NCI-H2081 treated with DMSO at 0.1 percent for 48 hours (cell line): ENCODE measurements at regions not wholly inside any gene's neighbourhood (a gene's known extent, or its start where the extent isn't known, plus 50 kb on each side); places are given as distances from the start of the nearest gene placed in this dataset.
"Not testable (repeated sequence)": the region's sequence is repeated elsewhere in the genome, so short reads cannot be mapped to it uniquely, and the experiment has no call there.

Source experiments
- DNase-seq: peaks from one replicate; lab custom pipeline; 2025; lab: John Stamatoyannopoulos, UW

GRCh38 chr6:14390805-14391204 is 273.2 kb downstream of the CD83 start:
- DNase-seq = no peak

DNA sequence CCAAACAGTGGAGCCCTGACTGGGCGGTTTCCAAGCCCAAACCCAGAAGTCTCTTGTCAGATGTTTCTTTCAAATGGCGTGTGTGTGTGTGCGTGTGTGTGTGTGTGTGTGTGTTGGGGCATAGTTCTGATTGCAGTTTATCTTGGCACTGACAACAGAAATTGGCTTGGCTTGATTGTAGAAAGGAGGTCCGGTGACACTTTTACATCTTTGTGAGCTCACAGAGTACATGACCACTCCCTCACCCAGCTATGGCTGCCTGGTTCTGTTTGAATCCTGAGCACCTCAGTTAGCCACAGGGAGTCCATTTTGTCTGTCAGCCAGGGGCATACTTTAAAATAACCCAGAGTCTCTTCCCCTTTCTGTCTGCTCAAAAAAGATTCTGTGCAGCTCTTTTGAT is 276.3 kb downstream of the CD83 start:
- DNase-seq = no peak

DNA sequence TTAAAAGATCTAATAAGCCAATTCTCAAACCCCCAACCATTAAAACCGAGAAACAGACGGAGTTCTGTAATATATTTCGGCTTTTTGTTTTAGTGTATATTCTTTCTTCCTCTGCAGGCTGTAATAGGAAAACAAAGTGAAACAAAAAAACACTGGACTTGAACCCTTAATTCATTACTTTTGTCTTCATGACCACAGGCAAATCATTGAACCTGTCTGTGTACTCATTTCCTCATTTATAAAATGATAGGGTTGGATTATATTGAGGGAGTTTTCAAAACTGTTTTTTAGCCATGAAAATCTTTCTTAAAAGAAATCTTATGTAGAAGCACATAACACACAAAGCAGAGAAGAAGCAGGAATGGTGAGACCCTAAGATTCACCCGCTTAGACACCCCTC is 278.8 kb downstream of the CD83 start:
- no peak for DNase-seq

DNA sequence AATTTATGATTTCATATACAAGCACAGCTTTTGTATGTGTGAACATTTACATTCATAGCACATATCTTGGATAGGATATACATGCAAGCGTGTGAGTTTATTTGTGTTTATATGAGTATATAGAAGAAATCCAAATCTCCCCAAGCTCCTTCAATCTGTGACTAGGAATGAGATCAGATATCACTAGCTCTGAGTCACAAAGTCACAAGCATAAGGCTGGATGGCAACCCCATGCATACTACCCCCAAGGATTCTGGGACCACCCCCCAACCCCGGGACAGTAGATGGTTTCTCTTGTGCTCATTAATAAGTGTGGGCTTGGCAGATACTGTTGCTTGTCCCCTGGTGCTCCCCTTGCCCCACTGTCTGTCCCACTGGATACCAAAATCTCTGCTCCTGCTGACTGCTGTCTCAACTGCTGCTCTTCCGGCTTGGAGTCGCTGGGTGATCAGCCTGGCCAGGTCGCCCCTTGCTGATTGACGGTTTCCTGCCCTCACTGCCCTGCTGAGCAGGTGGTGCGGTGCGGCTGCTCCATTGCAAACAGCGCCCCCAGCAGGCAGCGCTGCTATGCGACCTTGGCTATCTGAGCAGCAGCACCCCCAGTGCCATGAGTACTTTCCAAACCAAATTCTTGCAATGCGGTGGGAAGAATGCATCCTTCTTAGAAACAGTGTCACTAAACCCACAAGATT is 279.4 kb downstream of the CD83 start:
- no peak for DNase-seq

- no peak for DNase-seq
Measured at GRCh38 chr6:14397518-14397901, 279.9 kb downstream of the CD83 start.

DNA sequence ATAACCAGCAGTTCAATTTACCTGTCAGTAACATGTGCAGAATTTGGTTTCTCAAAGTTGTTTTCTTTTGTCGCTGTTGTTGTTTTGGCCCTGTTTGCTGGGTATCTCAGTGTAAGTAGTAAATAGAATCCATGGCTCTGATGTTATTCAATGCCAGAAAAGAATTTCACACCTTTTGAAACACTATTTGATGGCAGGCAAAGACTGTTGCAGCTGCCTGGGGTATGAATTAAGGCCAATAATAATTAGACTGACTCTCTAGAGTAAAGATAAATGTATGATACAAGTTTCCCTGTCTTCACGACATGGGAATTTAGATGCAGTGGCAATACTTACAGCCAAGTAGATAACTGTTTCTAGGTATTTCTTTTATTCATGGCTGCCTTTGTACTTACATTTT is 281.4 kb downstream of the CD83 start:
- no peak for DNase-seq

DNA sequence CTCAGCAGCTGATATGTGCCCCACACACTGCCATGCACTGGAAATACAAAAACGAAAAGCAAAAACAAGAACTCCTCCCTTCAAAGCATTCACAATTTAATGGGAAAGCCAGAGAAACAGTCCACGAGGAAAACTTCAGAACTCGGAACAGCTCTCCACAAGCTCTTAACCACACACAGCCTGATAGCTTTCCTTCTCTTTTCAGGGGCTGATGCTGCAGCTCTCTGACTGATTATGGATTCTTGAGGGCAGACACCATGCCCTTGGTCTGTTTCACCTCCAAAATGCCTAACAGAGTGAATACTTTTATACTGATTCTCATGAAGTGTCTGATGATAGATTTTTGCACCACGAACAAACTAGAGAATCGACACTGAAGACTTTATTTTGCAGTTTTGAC is 282.1 kb downstream of the CD83 start:
- DNase-seq = no peak

GRCh38 chr6:14401246-14401645 is 283.7 kb downstream of the CD83 start:
- DNase-seq = no peak

- DNase-seq = no peak
Measured at GRCh38 chr6:14406614-14407331, 289.2 kb downstream of the CD83 start.

GRCh38 chr6:14408446-14408845 is 290.9 kb downstream of the CD83 start:
- DNase-seq = no peak

DNA sequence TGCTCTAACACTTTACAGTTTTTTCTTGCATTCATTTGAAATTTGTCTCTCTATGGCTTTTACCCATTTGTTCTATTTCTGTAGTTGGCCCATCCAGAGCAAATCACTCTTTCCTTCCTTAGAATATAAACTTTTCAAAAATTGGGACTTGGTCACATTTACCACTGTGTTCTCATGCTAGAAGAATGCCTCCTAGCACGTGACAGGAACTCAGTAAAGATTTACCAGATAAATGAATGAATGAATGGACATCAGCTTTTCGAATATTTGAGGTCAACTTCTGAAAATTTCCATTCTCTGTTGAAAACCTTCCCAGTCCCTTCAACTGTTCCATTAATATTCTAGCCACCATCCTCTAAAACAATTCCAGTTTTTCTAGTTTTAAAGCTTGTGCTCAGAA is 294.5 kb downstream of the CD83 start:
- DNase-seq = no peak

DNA sequence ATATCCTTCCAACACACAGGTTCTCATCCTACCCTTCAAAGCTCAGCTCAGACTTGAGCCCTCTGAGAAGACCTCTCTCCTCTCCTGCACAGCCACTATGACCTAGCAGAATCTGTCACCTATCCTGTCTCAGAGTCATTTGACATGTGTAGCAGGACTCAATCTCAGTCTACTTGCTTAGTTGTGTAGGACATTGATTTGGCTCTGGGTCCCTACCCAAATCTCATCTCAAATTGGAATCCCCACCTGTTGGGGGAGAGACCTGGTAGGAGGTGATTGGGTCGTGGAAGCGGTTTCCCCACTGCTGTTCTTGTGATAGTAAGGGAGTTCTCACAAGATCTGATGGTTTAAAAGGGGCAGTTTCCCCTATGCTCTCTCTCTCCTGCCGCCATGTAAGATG is 297.9 kb downstream of the CD83 start:
- no peak for DNase-seq

- DNase-seq = no peak
Measured at GRCh38 chr6:14417377-14417776, 299.8 kb downstream of the CD83 start.

DNA sequence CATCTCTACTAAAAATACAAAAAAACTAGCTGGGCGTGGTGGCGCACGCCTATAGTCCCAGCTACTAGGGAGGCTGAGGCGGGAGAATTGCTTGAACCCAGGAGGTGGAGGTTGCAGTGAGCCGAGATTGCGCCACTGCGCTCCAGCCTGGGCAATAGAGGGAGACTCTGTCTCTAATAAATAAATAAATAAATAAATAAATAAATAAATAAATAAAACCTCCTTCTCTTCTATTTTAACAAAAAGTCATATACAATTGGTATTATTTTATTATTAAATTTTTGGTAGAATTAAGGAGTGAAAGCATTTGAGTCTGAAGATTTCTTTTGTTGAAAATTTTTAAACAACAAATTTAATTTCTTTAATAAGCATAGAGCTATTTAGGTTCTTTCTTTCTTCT is 301.7 kb downstream of the CD83 start:
- not testable (repeated sequence) for DNase-seq

- DNase-seq = no peak
Measured at GRCh38 chr6:14422061-14422460, 304.5 kb downstream of the CD83 start.

- DNase-seq = no peak
Measured at GRCh38 chr6:14422917-14423316, 305.3 kb downstream of the CD83 start.

- no peak for DNase-seq
Measured at GRCh38 chr6:14423330-14423729, 305.8 kb downstream of the CD83 start.

GRCh38 chr6:14423955-14424354 is 306.4 kb downstream of the CD83 start:
- DNase-seq = no peak

DNA sequence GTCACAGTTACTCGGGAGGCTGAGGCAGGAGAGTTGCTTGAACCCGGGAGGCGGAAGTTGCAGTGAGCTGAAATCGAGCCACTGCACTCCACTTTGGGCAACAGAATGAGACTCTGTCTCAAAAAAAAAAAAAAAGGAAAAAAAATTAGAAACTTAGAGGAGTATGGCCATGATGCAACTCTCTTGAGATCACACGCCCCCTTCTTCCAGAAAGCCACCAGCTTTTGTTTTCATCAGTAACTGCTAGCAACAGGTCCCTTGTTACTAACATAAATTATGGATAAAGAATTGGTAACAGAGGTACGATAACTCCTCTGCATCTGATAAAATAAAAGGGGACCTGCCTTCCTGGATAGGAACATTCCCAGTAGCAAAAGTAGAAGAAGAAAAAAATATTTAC is 308.2 kb downstream of the CD83 start:
- no peak for DNase-seq

DNA sequence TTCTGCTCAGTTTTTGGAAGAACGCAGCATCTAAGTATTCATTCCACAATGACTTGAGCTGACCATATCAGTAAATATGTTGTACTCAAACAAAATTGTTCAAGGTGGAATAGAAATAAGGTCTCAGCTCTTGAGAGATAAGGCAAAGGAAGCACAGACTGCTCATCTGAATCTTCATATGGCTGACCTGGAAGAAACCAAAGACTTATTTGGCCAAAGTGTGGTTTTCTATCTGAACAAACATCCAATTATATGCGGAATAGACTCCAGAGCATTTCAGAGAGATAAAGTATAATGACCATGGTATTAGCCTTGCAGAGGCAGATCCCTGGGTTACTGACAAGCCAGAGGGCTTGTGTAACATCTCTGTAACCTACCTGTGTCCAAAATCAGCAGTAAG is 308.7 kb downstream of the CD83 start:
- no peak for DNase-seq

DNA sequence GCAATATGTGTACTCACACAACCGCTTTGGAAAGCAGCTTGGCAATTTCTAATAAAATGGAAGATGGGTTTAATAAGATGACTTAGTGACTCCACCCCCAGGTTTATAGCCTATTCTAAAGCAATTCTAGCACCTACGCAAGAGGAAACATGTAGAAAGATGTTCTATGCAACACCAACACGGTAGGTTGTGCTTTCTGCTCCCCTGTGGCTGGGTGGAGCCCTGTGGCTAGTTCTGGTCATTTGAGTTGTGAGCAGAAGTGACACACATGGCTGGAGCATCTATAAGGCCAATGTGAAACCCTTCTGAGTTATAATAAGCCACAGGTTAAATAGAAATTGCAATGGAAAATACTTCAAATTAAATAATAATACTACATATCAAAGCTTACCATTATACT is 310.7 kb downstream of the CD83 start:
- no peak for DNase-seq

DNA sequence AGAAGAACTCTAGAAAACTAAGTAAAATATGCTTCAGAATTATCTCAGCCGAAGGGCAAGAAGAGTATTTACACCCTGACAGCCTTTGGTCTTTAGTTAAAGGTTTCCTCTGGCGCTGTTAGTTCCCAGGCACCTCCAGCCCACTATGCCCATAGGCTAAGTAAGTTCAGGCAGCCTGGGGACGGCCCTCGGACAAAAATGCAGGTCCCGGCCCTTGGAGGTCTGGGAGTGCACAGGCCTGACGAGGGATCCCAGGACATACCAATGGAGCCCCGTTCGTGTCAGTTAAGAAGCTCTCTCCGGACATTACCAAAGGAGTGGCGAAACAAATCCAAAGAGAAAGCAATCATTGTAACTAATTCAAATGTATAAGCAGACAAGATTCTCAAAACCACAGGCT is 311.8 kb downstream of the CD83 start:
- DNase-seq = no peak

- DNase-seq = no peak
Measured at GRCh38 chr6:14430218-14430617, 312.6 kb downstream of the CD83 start.
